ENCODE measurements at regions not wholly inside any gene's neighbourhood (a gene's known extent, or its start where the extent isn't known, plus 50 kb on each side); places are given as distances from the start of the nearest gene placed in this dataset.

GRCh38 chr18:54710900-54711281 is 117.4 kb upstream of the RAB27B start:
- H4K12ac ChIP-seq (ENCODE audit: low read depth, low read length): no peak overlapping the region
- no peak overlapping the region for H2AFZ ChIP-seq (ENCODE audit: insufficient read depth, low read length, poor library complexity)
- H3K79me2 ChIP-seq (ENCODE audit: control insufficient read depth, insufficient read depth, low read length, poor library complexity): no peaks in the 10 kb centered on the region
- H2BK120ac ChIP-seq (ENCODE audit: insufficient read depth, low read length, poor library complexity): no peak overlapping the region
- no peak overlapping the region for H3K18ac ChIP-seq (ENCODE audit: low read length)
- no peaks in the 10 kb centered on the region for H3K9me3 ChIP-seq (ENCODE audit: insufficient read depth, low read depth, low read length)
- no CpG with 5 or more reads among the region's 2 CpGs for WGBS (ENCODE audit: extremely low coverage, insufficient coverage, insufficient read length)
- H3K9ac ChIP-seq (ENCODE audit: low read length): no peak overlapping the region
- H3K27ac ChIP-seq (ENCODE audit: low read depth, low read length): no peak overlapping the region
- no peaks in the 10 kb centered on the region for H3K4me1 ChIP-seq (ENCODE audit: control insufficient read depth in 1 of 2, insufficient read depth in 2 of 2, low read length in 2 of 2)
- no peak overlapping the region for H4K91ac ChIP-seq (ENCODE audit: low read depth, low read length)
- no peaks in the 10 kb centered on the region for H3K27me3 ChIP-seq (ENCODE audit: insufficient read depth, low read length)
- H3K36me3 ChIP-seq (ENCODE audit: control insufficient read depth in 1 of 2, insufficient read depth in 2 of 2, low read length in 2 of 2): no peaks in the 10 kb centered on the region
- no peak overlapping the region for H3K14ac ChIP-seq (ENCODE audit: low read length)
- no peak overlapping the region for H3K4me2 ChIP-seq (ENCODE audit: low read length)
- no peak overlapping the region for H3K4ac ChIP-seq (ENCODE audit: low read depth, low read length)
- no peak for DNase-seq
- H3K79me1 ChIP-seq (ENCODE audit: low read length): no peaks in the 10 kb centered on the region
- no peak overlapping the region for H4K8ac ChIP-seq (ENCODE audit: low read depth, low read length)
- H3K4me3 ChIP-seq (ENCODE audit: low read depth, low read length): no peak overlapping the region
- H3K23ac ChIP-seq (ENCODE audit: low read length): no peak overlapping the region
- H2AK5ac ChIP-seq (ENCODE audit: low read length): no peak overlapping the region
- no peak overlapping the region for H2BK12ac ChIP-seq (ENCODE audit: low read length)
- H2BK5ac ChIP-seq (ENCODE audit: low read depth, low read length, poor library complexity): no peak overlapping the region

GRCh38 chr18:54712306-54712705 is 116.0 kb upstream of the RAB27B start:
- H2BK5ac ChIP-seq (ENCODE audit: low read depth, low read length, poor library complexity): no peak overlapping the region
- no peaks in the 10 kb centered on the region for H3K4me1 ChIP-seq (ENCODE audit: control insufficient read depth in 1 of 2, insufficient read depth in 2 of 2, low read length in 2 of 2)
- no peaks in the 10 kb centered on the region for H3K79me2 ChIP-seq (ENCODE audit: control insufficient read depth, insufficient read depth, low read length, poor library complexity)
- no peak overlapping the region for H2BK12ac ChIP-seq (ENCODE audit: low read length)
- no peak overlapping the region for H2BK120ac ChIP-seq (ENCODE audit: insufficient read depth, low read length, poor library complexity)
- H3K18ac ChIP-seq (ENCODE audit: low read length): no peak overlapping the region
- no peaks in the 10 kb centered on the region for H3K79me1 ChIP-seq (ENCODE audit: low read length)
- H2AK5ac ChIP-seq (ENCODE audit: low read length): no peak overlapping the region
- H3K9ac ChIP-seq (ENCODE audit: low read length): no peak overlapping the region
- no peak overlapping the region for H3K27ac ChIP-seq (ENCODE audit: low read depth, low read length)
- no peak overlapping the region for H3K4ac ChIP-seq (ENCODE audit: low read depth, low read length)
- H3K27me3 ChIP-seq (ENCODE audit: insufficient read depth, low read length): no peaks in the 10 kb centered on the region
- H3K4me3 ChIP-seq (ENCODE audit: low read depth, low read length): no peak overlapping the region
- H3K14ac ChIP-seq (ENCODE audit: low read length): no peak overlapping the region
- H3K23ac ChIP-seq (ENCODE audit: low read length): no peak overlapping the region
- no peak overlapping the region for H3K4me2 ChIP-seq (ENCODE audit: low read length)
- no peak overlapping the region for H2AFZ ChIP-seq (ENCODE audit: insufficient read depth, low read length, poor library complexity)
- no peak overlapping the region for H4K8ac ChIP-seq (ENCODE audit: low read depth, low read length)
- no peak overlapping the region for H4K12ac ChIP-seq (ENCODE audit: low read depth, low read length)
- H4K91ac ChIP-seq (ENCODE audit: low read depth, low read length): no peak overlapping the region
- no peaks in the 10 kb centered on the region for H3K9me3 ChIP-seq (ENCODE audit: insufficient read depth, low read depth, low read length)
- no CpG with 5 or more reads among the region's 3 CpGs for WGBS (ENCODE audit: extremely low coverage, insufficient coverage, insufficient read length)
- DNase-seq: no peak
- no peaks in the 10 kb centered on the region for H3K36me3 ChIP-seq (ENCODE audit: control insufficient read depth in 1 of 2, insufficient read depth in 2 of 2, low read length in 2 of 2)

- Histone ChIP-seq H4K12ac (ENCODE audit: low read depth, low read length) (no peak overlapping the region), H3K79me1 (ENCODE audit: low read length) (no peaks in the 10 kb centered on the region), H3K9ac (ENCODE audit: low read length) (no peak overlapping the region), H3K27me3 (ENCODE audit: insufficient read depth, low read length) (no peaks in the 10 kb centered on the region), H2AFZ (ENCODE audit: insufficient read depth, low read length, poor library complexity) (no peak overlapping the region), H3K36me3 (ENCODE audit: control insufficient read depth in 1 of 2, insufficient read depth in 2 of 2, low read length in 2 of 2) (no peaks in the 10 kb centered on the region), H4K91ac (ENCODE audit: low read depth, low read length) (no peak overlapping the region), H3K4ac (ENCODE audit: low read depth, low read length) (no peak overlapping the region), H2BK5ac (ENCODE audit: low read depth, low read length, poor library complexity) (no peak overlapping the region), H2BK12ac (ENCODE audit: low read length) (no peak overlapping the region), H2AK5ac (ENCODE audit: low read length) (no peak overlapping the region), H3K27ac (ENCODE audit: low read depth, low read length) (no peak overlapping the region), H3K18ac (ENCODE audit: low read length) (no peak overlapping the region), H3K4me1 (ENCODE audit: control insufficient read depth in 1 of 2, insufficient read depth in 2 of 2, low read length in 2 of 2) (no peaks in the 10 kb centered on the region), H3K14ac (ENCODE audit: low read length) (no peak overlapping the region), H3K79me2 (ENCODE audit: control insufficient read depth, insufficient read depth, low read length, poor library complexity) (no peaks in the 10 kb centered on the region), H3K23ac (ENCODE audit: low read length) (no peak overlapping the region), H3K4me2 (ENCODE audit: low read length) (no peak overlapping the region), H3K9me3 (ENCODE audit: insufficient read depth, low read depth, low read length) (no peaks in the 10 kb centered on the region), H3K4me3 (ENCODE audit: low read depth, low read length) (no peak overlapping the region), H4K8ac (ENCODE audit: low read depth, low read length) (no peak overlapping the region), H2BK120ac (ENCODE audit: insufficient read depth, low read length, poor library complexity) (no peak overlapping the region)
- DNase-seq: no peak
- no CpG with 5 or more reads among the region's 8 CpGs for WGBS (ENCODE audit: extremely low coverage, insufficient coverage, insufficient read length)
Measured at GRCh38 chr18:54712758-54713157, 115.5 kb upstream of the RAB27B start.

- H3K9me3 ChIP-seq (ENCODE audit: insufficient read depth, low read depth, low read length): no peaks in the 10 kb centered on the region
- H2BK5ac ChIP-seq (ENCODE audit: low read depth, low read length, poor library complexity): no peak overlapping the region
- H3K27ac ChIP-seq (ENCODE audit: low read depth, low read length): no peak overlapping the region
- H3K4ac ChIP-seq (ENCODE audit: low read depth, low read length): no peak overlapping the region
- no peak overlapping the region for H3K9ac ChIP-seq (ENCODE audit: low read length)
- H3K18ac ChIP-seq (ENCODE audit: low read length): no peak overlapping the region
- H3K79me2 ChIP-seq (ENCODE audit: control insufficient read depth, insufficient read depth, low read length, poor library complexity): no peaks in the 10 kb centered on the region
- no peak overlapping the region for H4K8ac ChIP-seq (ENCODE audit: low read depth, low read length)
- no peak overlapping the region for H2AFZ ChIP-seq (ENCODE audit: insufficient read depth, low read length, poor library complexity)
- no peak overlapping the region for H2BK120ac ChIP-seq (ENCODE audit: insufficient read depth, low read length, poor library complexity)
- H3K4me1 ChIP-seq (ENCODE audit: control insufficient read depth in 1 of 2, insufficient read depth in 2 of 2, low read length in 2 of 2): no peaks in the 10 kb centered on the region
- no peak overlapping the region for H3K4me3 ChIP-seq (ENCODE audit: low read depth, low read length)
- H4K91ac ChIP-seq (ENCODE audit: low read depth, low read length): no peak overlapping the region
- DNase-seq: no peak
- no peak overlapping the region for H4K12ac ChIP-seq (ENCODE audit: low read depth, low read length)
- H2BK12ac ChIP-seq (ENCODE audit: low read length): no peak overlapping the region
- no peaks in the 10 kb centered on the region for H3K27me3 ChIP-seq (ENCODE audit: insufficient read depth, low read length)
- no peak overlapping the region for H3K23ac ChIP-seq (ENCODE audit: low read length)
- H3K4me2 ChIP-seq (ENCODE audit: low read length): no peak overlapping the region
- H3K14ac ChIP-seq (ENCODE audit: low read length): no peak overlapping the region
- H2AK5ac ChIP-seq (ENCODE audit: low read length): no peak overlapping the region
- no peaks in the 10 kb centered on the region for H3K36me3 ChIP-seq (ENCODE audit: control insufficient read depth in 1 of 2, insufficient read depth in 2 of 2, low read length in 2 of 2)
- no CpG with 5 or more reads among the region's 4 CpGs for WGBS (ENCODE audit: extremely low coverage, insufficient coverage, insufficient read length)
- H3K79me1 ChIP-seq (ENCODE audit: low read length): no peaks in the 10 kb centered on the region
Measured at GRCh38 chr18:54713386-54713785, 114.9 kb upstream of the RAB27B start.
